ENCODE measurements at regions not wholly inside any gene's neighbourhood (a gene's known extent, or its start where the extent isn't known, plus 50 kb on each side); places are given as distances from the start of the nearest gene placed in this dataset.

DNA sequence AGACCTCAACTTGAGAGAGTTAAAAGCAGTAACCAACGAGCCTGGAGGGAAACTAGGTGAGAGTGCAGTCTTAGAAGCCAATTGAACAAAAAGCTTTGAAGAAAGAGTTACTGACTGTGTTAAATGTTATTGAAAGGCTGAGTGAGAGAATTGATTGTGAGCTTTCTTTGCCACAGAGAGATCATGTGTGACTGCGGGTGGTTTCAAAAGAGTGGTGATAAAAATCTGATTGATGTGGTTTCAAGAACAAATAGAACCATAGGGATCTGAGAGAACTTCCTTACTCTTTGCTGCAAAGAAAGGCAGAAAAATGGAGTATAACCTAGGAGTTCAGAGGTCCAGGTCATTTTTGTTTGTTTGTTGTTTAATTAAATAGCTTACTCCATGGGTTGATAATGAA, 759.9 kb upstream of the ALCAM start:
- no peak for DNase-seq (ENCODE audit: low read depth, low spot score)

DNA sequence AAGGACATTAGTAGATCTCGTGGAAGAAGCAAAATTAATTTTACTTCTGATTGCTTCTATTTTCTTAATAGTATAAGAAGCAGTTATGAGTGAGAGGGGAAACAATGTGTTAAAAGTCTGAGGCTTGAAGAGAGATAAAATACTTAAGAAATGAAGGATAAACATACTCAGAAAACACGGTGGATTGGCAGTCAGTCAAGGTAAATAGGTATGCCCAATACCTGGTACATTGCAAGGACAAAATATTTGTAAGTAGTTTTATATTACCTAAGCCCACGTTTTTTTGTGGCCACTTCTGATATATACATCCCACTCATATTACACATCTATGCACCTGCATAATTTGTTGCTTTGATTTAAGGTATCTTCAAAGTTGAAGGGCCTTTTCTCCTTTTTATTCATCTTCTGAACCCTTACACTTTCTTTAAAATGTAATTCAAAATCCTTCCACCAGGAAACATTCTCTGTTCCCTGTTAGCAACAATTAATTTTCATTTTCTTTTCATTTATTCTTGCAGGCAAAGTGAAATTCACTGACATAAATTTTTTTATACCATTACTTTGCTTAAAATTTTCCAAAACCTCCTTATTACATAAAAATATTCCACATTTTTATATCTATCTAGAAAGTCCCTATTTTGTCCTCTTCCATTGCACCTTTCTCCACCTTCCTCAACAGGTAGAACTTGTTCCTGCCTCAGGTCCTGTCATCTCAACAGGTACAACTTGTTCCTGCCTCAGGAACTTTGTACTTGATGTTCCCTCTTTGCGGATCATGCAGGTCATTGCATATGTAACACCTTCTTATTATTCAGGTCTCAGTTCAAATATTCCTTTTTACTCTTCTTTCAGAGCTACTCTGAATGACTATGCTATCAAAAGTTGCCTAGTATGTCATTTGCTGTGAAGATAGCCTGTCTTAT, 755.7 kb upstream of the ALCAM start:
- no peak for DNase-seq (ENCODE audit: low read depth, low spot score)

DNA sequence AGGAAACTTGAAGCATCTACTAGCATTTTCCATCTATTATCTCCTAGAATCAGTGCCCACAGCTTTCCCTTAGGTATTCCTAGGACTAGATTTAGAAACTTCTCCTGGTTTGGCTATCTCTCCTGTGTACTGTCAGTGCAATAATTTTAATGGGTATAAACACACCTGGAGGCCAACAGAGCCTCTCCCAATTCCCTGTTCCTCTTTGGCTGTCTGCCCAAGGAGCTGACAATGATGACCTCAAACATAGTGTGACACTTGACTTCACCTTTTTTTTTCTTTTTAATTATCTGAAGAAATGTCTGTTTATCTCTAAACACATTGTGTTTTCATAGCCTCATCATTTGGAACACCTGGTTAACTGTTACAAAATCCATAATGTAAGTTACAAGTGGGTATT, 754.5 kb upstream of the ALCAM start:
- DNase-seq (ENCODE audit: low read depth, low spot score), result no peak

DNA sequence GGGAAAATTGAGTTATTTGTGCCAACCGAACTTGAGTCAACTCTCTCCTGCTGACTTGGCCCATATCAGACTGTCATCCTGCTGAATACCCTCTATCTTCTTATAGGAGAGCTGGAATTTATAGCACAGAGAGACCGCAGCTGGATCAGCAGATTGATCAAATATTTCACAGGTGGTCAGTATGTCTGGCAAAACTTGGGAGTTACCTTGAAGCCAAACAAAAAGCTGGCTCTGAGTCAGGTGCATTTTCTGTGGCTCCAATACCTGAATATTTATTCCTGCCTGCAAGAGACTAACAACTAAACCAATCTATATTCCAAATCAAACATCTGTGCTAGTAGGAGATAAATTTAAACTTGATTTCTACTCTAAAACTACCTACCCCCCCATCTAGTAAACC, 752.1 kb upstream of the ALCAM start:
- no peak for DNase-seq (ENCODE audit: low read depth, low spot score)

DNA sequence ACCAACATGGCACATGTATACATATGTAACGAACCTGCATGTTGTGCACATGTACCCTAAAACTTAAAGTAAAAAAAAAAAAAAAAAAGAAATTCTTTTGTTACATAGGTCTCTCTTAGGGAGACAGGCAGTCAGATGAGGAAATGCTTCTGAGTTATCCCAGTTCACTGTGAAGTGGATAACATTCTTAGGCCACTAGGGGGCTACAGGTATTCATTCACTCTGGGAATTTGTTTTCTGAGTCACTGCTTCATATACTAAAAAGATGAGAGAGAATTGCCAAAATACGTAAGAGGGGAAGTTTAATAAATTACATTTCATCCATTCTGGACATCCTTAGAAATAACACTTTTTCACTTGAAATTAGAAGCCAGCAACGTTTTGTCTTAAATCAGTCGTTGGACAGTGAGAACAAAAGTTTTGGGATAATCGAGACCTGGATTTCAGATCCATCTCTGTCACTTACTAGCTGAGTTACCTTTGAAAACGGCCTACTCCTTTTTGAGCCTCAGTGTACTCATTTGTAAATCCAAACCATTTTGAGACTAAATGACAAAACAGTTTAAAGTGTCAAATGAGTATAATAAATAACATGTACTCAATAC, 738.4 kb upstream of the ALCAM start:
- DNase-seq (ENCODE audit: low read depth, low spot score), result no peak

DNA sequence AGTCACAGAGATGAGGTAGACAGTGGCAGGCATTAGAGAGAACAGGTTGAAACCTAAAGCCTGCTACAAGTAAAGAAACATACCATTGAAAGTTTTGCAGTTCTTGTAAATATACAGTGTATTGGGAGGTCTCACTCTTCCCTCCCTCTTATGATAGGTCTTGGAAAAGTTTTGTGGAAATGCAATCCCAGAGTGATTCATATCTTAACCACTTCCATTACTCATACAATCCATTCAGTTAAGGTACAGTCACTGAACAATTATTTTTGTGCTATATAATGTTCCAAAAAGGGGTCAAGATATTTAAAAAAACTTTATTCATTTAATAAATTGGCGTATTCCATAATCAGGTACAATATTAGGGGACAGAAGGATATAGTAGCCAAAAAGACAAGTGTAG, 737.7 kb upstream of the ALCAM start:
- DNase-seq (ENCODE audit: low read depth, low spot score), result no peak

DNA sequence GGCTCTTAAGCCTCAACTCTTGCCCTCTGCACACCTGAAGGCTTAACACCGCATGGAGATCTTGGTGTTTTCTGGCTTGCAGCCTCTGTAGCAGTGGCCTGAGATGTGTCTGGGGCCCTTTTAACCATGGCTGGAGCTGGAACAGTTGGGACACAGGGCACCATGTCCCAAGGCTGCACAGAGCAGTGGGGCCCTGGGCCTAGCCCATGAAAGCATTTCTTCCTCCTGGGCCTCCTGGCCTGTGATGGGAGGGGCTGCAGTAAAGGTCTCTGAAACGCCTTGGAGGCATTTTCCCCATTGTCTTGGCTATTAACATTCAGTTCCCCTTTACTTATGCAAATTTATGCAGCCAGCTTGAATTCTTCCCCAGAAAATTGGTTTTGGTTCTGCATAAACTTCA, 735.5 kb upstream of the ALCAM start:
- DNase-seq (ENCODE audit: low read depth, low spot score), result no peak

DNA sequence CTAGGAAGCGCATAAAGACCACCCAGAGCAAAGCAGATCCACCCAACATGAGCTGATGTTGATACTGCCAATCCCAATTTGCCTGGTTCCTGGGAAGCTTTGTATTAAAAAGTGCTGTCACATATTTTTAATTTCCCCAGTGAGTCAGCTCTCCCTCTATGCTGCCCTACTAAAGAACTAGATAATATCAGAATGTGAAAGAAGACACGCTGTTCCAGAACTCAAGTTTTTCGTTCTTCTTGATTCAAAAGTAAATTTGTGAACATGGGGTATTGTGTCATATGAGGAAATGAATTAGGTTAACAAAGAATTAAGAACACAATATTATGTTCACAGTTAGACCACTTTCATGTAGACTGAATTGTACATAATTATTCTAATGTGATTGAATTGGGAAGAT, 734.2 kb upstream of the ALCAM start:
- DNase-seq (ENCODE audit: low read depth, low spot score), result no peak

DNA sequence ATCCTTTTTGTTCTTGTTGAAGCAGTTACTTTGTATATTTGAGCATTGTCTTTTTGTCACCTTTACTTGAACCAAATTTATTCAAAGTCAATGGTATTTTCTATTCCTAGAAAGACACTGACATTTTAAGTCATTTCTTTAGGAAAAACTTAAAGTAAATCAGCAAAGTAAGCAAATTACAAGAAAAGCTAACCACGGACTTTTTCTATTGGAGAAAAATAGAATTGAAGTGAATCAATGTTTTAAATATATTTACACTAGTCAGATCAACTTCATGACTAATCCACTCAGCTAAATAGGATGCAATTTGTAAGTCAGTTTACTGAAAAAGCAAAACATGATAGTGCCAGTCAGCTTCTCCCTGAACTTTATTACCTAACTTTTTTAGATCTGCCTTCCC, 733.8 kb upstream of the ALCAM start:
- no peak for DNase-seq (ENCODE audit: low read depth, low spot score)

DNA sequence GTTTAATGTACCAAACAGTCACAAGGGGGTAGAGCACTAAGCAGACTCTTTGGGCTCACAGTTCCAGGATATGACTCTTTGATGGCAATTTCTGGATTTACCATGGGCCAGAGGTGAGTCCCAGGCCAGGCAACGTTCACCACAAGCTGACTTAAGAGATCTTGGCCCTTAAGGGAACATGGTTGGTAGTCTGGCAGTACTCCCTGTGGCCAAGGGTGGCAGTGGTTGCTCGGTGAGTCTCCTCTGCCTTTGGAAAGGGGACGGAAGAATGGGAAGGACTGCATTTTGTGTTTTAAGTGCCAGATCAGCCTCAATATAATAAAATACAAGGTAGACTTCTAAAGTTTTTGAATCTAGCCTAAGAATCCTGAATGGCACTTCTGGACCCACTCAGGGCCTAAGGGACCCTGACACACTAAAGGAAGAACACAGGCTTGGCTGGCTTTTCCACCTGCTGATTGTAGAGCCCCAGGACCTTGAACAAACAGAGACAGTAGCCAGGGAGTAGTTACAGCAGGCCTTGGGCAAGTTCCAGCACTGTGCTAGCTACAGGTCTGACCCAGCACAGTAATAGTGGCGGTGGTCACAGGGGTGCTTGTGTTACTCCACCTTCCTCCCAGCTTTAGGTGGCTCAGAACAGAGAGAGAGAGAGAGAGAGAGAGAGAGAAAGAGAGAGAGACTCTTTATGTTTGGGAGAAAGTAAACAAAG, 730.7 kb upstream of the ALCAM start:
- no peak for DNase-seq (ENCODE audit: low read depth, low spot score)

DNA sequence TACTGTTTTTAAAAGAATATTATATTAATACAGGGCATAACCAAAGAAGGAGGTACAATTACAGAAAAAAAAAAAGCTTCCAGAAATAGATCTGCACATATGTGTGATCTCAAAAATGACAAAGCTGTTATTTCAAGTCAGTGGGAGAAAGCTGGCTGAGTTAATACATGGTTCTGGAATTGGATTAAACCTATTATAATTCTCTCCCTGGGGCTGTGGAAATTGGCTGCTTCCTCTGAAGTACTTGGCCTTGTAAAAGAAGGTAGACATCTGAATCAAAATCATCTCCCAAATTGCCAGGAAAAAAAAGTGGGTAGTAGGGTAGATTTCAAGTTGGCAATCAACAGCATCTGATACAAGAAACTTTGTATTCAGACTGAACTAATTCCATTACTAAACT, 723.9 kb upstream of the ALCAM start:
- DNase-seq (ENCODE audit: low read depth, low spot score), result no peak

DNA sequence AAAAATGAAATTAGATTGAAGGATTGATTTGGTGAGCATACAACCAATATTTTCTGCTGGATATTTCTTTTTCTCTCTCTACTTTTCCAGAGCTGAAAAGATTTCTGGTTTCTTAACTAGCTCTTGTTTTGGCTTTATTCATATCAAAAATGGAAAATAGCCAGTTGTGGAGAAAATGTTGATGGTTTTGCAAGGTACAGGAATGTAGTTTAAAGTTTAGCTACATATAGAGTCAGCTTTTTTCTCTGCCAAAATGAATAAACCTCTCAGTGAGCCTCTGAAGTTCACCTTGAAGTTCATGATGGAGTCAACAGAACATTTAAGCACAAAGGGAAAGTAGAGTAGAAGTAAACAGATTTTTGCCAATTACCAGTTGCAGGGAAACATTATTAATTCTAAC, 720.5 kb upstream of the ALCAM start:
- no peak for DNase-seq (ENCODE audit: low read depth, low spot score)

DNA sequence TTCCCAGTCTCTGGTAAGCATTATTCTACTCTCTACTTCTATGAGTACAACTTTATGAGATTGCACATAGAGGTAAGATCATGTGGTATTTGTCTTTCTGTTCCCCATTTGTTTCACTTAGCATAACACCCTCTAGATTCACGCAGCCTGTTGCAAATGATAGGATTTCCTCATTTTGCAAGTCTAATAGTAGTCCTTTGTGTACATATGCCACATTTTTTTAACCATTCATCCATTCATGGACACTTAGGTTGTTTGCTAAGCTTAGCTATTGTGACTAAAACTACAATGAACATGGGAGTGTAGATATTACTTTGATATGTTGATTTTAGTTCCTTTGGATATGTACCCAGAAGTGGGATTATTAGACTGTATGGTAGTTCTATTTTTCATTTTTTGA, 717.9 kb upstream of the ALCAM start:
- DNase-seq (ENCODE audit: low read depth, low spot score), result no peak

DNA sequence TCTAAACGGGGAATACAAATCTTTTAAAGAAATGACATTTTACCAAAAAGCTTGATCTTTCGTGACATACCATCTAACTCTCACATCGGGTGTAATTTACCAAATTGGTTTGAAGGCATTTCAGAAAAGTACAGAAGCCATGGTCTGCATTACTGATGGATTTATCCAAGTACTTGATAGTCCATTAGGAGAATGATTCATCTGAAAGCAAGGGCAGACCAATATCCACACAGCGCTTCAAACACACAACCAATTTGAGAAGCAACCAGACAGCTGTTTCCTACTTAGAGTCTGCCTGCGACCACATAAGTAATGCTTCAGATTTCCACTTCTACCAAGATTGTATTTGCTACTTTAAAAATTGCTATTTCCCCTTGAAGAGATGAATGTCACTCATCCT, 697.6 kb upstream of the ALCAM start:
- no peak for DNase-seq (ENCODE audit: low read depth, low spot score)

DNA sequence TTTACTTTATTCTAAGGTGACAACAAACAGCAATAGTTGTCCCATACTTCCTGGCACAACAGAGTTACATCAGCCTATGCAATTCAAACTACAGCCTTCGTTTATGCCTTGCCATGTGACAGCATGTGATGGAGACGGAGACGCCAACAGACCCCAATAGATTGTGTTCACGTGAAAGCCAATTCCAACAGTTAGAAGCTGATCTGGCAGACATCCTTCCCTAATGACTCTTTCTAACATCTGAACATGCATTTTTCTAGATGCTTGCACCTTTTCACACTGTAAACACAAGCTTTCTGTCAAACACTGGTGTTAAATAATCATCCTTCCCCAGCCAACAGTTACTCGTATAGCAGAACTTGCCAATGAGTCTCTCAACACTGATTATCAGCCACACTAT, 694.4 kb upstream of the ALCAM start:
- DNase-seq (ENCODE audit: low read depth, low spot score), result no peak

DNA sequence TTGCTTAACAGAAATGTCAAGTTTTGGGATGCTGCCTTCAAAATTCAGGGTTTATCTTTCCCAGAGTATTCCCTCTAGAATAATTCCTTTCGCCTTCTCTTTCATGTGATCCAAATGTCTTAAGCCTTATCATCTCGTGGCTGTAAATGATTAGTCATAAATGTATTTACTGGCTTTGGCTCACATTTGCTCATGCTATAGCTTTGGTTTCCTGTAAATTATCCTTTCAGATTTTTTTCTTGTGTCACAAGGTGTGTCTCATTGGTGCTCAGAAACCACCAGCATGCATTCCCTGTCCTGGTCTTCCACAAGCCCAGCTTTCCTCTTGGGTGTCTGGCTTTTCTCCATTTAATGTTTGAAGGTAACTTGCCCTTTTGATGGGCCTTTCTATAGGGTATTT, 692.7 kb upstream of the ALCAM start:
- DNase-seq (ENCODE audit: low read depth, low spot score), result no peak

DNA sequence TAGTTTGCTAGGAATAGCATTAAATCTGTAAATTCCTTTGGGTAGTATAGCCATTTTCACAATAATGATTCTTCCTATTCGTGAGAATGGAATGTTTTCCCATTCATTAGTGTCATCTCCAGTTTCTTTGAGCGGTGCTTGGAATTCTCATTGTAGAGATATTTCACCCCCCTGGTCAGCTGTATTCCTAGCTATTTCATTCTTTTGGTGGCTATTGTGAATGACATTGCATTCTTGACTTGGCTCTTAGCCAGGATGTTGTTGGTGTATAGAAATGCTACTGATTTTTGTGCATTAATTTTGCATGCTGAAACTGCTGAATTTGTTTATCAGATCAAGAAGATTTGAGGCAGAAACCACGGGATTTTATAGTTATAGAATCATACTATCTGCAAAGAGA, 690.5 kb upstream of the ALCAM start:
- DNase-seq (ENCODE audit: low read depth, low spot score), result no peak

DNA sequence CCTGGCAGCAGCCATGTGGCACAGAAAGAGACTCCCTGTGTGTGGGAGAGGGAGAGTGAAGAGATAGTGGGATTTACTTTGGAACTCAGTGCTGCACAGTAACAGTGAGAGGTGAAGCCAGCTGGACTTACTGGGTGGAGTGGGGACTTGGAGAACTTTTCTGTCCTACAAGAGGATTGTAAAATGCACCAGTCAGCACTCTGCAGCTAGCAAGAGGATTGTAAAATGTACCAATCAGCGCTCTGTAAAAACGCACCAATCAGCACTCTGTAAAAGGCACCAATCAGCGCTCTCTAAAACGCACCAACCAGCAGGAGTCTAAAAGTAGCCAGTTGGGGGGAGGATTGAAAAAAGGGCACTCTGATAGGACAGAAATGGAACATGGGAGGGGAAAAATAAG, 688.8 kb upstream of the ALCAM start:
- DNase-seq (ENCODE audit: low read depth, low spot score), result no peak

DNA sequence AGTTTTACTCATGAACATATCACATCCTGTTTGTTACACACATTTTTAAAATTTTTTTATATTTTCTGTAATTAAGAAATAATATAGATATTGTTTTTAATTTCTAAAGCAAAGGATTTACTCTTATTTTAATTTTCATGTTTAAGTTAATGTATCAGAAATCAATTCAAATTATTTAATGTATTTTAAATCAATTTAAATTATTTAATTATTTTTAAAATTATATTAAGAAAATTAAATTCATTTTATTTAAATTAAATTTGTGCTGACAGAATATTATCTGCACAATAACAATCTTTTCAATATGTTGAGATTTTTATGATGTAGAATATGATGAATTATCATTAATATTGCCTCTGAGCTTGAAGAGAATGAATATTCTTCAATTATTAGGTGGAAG, 681.2 kb upstream of the ALCAM start:
- DNase-seq (ENCODE audit: low read depth, low spot score), result no peak

DNA sequence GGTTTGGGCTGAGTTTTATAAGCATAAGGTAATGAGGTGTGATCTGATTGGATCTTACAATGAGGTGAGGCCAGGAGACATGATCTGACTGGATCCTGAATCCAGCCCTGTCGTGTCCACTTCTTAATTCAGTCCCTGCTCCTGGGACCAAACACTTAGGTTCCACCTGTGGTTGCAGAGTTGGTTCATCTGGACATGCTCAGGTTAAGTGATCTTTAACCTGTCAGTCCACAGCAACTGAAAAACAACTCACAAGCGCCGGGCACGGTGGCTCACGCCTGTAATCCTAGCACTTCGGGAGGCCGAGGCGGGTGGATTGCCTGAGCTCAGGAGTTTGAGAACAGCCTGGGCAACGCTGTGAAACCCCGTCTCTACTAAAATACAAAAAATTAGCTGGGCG, 679.3 kb upstream of the ALCAM start:
- DNase-seq (ENCODE audit: low read depth, low spot score), result no peak

DNA sequence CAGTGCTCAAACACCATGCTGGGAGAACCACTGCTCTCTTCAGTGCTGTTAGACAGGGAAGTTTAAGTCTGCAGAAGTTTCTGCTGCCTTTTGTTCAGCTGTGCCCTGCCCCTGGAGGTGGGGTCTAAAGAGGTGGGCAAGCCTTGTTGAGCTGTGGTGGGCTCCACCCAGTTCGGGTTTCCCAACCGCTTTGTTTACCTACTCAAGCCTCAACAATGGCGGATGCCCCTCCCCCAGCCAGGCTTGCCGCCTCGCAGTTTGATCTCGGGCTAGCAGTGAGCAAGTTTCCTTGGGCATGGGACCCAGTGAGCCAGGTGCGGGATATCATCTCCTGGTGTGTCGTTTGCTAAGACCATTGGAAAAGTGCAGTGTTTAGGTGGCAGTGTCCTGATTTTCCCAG, 670.2 kb upstream of the ALCAM start:
- DNase-seq (ENCODE audit: low read depth, low spot score), result no peak

DNA sequence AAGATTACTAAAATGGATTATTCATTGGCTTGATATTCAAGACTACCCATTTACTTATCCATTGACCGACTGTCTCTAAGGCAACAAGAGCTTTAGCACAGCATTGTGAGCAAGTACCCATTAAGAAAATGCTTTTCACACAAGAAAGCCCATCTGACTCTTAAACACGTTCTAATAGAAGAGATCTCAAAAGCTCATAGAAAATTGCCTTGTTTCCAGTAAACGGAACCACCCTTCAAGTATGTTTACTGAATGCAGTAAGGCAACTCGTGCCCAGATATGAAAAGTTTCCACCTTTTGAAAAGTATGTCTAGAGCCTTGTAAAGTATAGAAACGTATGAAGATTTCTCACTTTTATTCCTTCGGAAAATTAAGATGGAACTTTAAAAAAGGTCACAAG, 655.3 kb upstream of the ALCAM start:
- DNase-seq (ENCODE audit: low read depth, low spot score), result no peak

DNA sequence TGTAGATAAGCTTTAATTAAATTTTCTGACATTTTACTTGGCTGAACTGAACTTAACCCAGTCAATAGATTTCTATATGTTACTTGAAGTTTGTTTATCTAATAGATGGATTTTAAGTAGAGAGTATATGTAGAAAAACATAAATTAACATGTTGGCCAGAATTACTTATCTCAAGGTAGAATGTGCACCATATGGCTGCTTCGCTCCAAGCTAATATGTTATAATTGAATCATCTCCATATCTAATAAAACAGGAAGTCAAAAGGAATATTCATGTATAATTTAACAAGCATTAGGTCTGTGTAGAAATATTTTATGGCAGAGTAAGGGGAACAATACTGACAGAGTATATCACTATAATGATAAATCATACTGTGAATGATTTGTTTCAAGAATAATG, 650.7 kb upstream of the ALCAM start:
- no peak for DNase-seq (ENCODE audit: low read depth, low spot score)

Measured in pulmonary artery endothelial cell (primary cell).